HG03025 (cell line): ENCODE measurements at regions not wholly inside any gene's neighbourhood (a gene's known extent, or its start where the extent isn't known, plus 50 kb on each side); places are given as distances from the start of the nearest gene placed in this dataset.

Experiments
- ATAC-seq: cut with Tn5 transposase; IDR thresholded peaks from one replicate; pipeline ENCODE4 v1.9.1; 2021; ENCODE audit warnings: mild to moderate bottlenecking, moderate library complexity; ENCODE audit not compliant: unreplicated experiment, low FRiP score

- ATAC-seq = no peak
Observed at GRCh38 chr15:94877833-94878232, 646.5 kb downstream of the MCTP2 start.

DNA sequence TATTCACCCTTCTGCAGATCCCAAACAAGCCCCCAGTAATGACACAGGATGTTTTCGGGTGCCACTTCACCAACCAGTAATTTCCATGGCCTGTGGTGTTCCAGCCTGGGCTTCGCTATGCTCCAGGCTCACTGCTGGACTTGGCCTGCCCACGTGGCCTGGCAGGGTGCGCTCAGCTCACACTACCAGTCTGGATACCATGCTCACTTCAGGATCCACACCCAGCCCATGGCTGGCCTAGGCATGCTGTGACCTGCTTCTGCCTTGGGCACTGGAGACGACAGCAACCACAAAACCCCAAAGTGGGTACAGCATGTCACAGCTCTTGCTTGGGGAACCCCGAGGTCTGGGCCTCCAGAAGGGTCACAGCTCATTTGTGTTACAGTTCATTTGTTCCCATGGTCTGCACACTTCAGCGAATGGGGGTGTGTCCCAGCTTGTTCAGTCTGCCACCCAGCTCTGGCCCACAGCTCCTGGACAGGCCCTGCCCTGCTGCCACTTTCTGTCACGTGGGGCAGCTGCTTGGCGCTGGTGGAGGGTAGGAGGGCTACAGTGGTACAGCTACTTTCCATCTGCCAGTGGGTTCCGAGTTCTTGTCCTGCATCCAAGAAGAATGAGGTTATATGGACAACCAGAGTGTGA lies 650.8 kb downstream of the MCTP2 start:
- no peak for ATAC-seq

GRCh38 chr15:94887391-94887790 lies 656.0 kb downstream of the MCTP2 start:
- ATAC-seq = no peak

- no peak for ATAC-seq
Observed at GRCh38 chr15:94889153-94889552, 657.8 kb downstream of the MCTP2 start.

GRCh38 chr15:94893091-94893490 lies 661.7 kb downstream of the MCTP2 start:
- ATAC-seq = no peak

DNA sequence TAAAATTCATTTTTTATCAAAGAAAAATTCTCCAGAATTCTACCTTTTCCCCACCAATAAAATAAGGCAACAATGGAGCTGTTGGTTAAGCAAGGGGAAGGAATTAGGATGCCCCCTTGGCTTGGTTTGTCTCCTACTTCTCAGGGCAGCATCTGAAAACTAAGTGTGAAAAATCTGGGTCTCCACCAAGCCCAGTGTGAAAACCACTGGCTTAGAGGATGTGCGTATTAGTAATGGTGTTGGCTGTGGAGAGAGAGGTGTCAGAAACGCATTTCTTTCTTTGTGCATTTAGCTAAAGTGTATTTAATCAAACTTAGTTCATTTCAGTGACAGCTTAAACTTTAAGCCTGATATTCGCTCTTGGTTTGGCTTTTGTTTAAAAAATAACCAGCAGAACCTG lies 662.7 kb downstream of the MCTP2 start:
- ATAC-seq = no peak

GRCh38 chr15:94909510-94909909 lies 678.1 kb downstream of the MCTP2 start:
- ATAC-seq = no peak

- no peak for ATAC-seq
Observed at GRCh38 chr15:94910166-94910565, 678.8 kb downstream of the MCTP2 start.

- ATAC-seq = no peak
Observed at GRCh38 chr15:94912760-94913159, 681.4 kb downstream of the MCTP2 start.

DNA sequence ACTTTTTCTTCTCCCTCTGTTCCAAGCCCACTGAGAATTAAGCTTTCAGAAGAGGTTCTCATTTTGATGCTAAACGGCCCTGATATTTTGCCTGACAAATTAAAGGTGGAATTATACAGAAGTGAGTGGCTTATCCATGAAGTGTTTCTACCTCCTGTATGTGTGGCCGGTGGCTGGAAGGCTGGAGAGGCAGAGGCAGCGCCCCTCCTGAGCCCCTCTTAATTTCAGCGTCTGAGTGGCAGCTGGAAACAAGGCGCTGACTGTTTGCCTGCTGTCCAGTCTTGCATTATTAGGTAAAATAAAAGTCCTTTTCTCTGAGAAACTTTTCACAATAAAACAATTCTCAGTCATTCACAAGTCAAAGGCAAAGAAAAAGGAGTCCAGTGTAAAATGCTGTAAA lies 685.7 kb downstream of the MCTP2 start:
- ATAC-seq = no peak

- ATAC-seq = no peak
Observed at GRCh38 chr15:94921936-94922335, 690.6 kb downstream of the MCTP2 start.

- no peak for ATAC-seq
Observed at GRCh38 chr15:94924057-94924456, 692.7 kb downstream of the MCTP2 start.

GRCh38 chr15:94924971-94925598 lies 693.7 kb downstream of the MCTP2 start:
- ATAC-seq = no peak

DNA sequence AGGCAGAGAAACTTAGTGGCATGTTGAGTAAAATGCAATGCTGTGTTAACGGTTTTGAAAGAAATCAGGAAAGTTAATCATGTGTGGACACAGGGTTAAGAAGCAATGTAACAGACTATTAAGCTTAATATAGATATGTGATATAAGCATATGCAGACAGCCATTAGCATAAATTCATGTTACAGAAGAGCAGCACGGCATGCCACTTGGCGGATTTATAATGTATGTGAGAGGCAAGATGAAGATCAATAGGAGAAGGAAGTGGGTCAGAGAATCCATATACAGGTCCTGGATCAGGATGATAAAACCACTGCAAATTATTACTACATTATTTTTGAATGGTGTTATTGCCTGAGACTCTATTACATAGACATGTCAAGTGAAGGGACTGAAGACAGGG lies 694.3 kb downstream of the MCTP2 start:
- ATAC-seq = no peak

DNA sequence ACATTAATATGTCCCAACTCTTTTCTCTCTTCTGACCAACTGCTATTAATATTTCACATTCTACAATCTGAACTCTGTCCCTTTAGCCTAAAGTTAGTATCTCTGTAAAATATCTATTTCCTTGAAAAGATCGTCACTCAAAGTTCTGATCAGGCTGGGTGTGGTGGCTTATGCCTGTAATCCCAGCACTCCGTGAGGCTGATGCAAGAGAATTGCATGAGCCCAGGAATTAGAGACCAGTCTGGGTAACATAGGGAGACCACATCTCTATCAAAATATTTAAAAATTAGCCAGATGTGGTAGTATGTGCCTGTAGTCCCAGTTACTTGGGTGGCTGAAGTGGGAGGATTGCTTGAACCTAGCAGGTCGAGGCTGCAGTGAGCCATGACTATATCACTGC lies 695.6 kb downstream of the MCTP2 start:
- ATAC-seq = no peak

DNA sequence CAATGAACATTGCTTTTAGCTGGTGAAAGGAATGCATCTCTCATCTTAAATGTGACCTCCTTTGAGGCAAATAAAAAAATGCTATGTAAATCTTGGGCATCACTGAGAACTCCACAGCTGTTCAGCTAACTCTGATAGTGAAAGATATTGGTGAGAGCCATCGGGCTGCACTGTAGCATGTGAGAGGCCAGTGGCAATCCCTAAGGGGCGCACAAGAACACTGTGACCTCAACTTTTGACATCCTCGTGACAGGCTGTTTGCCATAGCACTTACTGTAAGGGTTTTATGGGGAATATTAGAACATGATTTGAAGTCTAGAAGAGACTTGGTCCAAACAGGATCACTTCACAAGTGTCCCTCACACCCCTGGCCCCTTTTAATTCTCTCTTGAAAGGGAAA lies 697.9 kb downstream of the MCTP2 start:
- no peak for ATAC-seq

- no peak for ATAC-seq
Observed at GRCh38 chr15:94930441-94930840, 699.1 kb downstream of the MCTP2 start.

DNA sequence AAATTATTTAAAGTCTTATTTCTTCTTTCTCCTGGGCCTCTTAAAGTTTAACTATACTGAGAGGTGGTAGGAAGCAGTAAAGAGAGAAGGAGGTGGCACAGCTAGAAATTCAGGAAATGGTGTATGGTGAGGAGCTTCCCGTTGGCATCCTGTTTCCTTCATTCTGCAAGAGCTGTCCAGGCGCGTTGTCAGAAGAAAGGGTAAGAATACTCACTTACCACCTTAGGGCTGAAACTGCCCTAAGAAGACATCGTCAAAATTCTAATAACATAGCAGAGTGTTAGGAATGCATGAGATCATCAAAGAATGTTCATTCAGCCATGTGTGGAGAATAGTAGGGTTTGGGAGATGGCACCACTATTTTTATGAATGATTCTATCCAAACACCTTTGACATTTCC lies 699.6 kb downstream of the MCTP2 start:
- ATAC-seq = no peak

DNA sequence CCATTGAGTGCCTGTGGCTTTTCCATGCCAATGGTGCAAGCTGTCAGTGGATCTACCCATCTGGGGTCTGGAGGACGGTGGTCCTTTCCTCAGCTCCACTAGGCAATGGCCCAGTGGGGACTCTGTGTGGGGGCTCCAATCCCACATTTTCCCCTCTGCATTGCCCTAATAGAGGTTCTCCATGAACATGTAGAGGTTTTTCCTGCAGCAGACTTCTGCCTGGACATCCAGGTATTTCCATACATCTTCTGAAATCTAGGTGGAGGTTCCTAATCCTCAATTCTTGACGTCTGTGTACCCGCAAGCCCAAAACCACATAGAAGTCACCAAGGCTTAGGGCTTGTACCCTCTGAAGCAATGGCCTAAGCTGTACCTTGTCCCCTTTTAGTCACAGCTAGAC lies 703.1 kb downstream of the MCTP2 start:
- no peak for ATAC-seq

DNA sequence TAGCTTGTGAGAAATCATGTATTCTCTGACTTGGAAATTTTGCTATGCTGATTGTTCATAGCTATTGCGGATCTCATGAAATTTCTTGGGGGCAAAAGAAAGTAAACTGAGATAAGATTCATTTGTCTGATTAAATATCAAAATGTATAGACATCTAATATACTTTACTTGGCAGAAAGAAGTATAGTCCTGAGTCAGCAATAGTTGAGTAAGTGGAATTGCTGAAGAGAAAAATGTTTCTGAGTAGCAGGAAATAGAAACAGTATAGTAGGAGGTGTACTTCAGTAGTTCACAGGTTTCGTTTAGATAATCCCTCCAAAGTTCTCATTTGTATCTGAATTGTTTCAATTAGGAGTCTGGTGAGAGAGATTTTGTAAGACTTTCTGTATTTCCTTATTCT lies 705.9 kb downstream of the MCTP2 start:
- ATAC-seq = no peak

GRCh38 chr15:94943888-94944287 lies 712.5 kb downstream of the MCTP2 start:
- no peak for ATAC-seq

- no peak for ATAC-seq
Observed at GRCh38 chr15:94951538-94951937, 720.2 kb downstream of the MCTP2 start.

DNA sequence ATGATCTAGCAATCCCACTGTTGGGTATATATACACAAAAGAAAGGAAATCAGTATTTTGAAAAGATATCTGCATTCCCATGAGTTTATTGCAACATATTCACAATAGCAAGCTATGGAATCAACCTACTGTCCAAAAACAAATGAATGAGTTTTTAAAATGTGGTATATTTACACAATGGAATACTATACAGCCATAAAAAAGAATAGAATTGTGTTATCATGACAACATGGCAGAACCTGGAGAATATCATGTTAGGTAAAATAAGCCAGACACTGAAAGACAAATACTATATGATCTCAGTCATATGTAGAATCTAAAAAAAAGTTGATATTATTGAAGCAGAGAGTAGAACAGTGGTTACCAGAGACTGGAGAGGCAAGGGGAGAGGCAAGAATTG lies 732.6 kb downstream of the MCTP2 start:
- no peak for ATAC-seq
